WI38 (cell line): ENCODE measurements at regions not wholly inside any gene's neighbourhood (a gene's known extent, or its start where the extent isn't known, plus 50 kb on each side); places are given as distances from the start of the nearest gene placed in this dataset.

Experiments
- H3K4me3 ChIP-seq: 2 replicates; pipeline ENCODE4 v1.5.1; 2011; ENCODE audit warnings: low read depth, mild to moderate bottlenecking, control low read depth, low read length
- CTCF ChIP-seq: IDR thresholded peaks from 2 replicates; pipeline ENCODE4 v1.5.1; 2012; ENCODE audit warnings: low read depth, mild to moderate bottlenecking, control low read depth, low read length

GRCh38 chr4:11002961-11003360 lies 318.4 kb upstream of the CLNK start:
- TF ChIP-seq CTCF: no peak
- H3K4me3 ChIP-seq: no peak overlapping the region

- no peak overlapping the region for H3K4me3 ChIP-seq
- TF ChIP-seq CTCF: no peak
Observed at GRCh38 chr4:10998846-10999245, 314.3 kb upstream of the CLNK start.

- no peak overlapping the region for H3K4me3 ChIP-seq
- TF ChIP-seq CTCF: no peak
Observed at GRCh38 chr4:10984815-10985214, 300.2 kb upstream of the CLNK start.

GRCh38 chr4:10983885-10984640 lies 299.5 kb upstream of the CLNK start:
- H3K4me3 ChIP-seq: no peak overlapping the region
- TF ChIP-seq CTCF: no peak

GRCh38 chr4:10983268-10983667 lies 298.7 kb upstream of the CLNK start:
- no peak for TF ChIP-seq CTCF

GRCh38 chr4:10982305-10982704 lies 297.7 kb upstream of the CLNK start:
- H3K4me3 ChIP-seq: no peak overlapping the region
- no peak for TF ChIP-seq CTCF

More at GRCh38 chr4:10983268-10983667, 298.7 kb upstream of the CLNK start:
- no peak overlapping the region for H3K4me3 ChIP-seq

- no peak for TF ChIP-seq CTCF
Observed at GRCh38 chr4:10981576-10981975, 297.0 kb upstream of the CLNK start.

More at GRCh38 chr4:10981576-10981975, 297.0 kb upstream of the CLNK start:
- no peak overlapping the region for H3K4me3 ChIP-seq
